ENCODE measurements at regions not wholly inside any gene's neighbourhood (a gene's known extent, or its start where the extent isn't known, plus 50 kb on each side); places are given as distances from the start of the nearest gene placed in this dataset.

GRCh38 chr6:126268092-126268491, 71.8 kb upstream of the CENPW start:
- 68 to 74% methylated on average over 2 of the region's 2 CpGs for WGBS, 2 donors
- DNase-seq, result no peak
- Histone ChIP-seq H3K4me1 (no peaks in the 10 kb centered on the region), H3K9me3 (no peaks in the 10 kb centered on the region), H3K27me3 (no peaks in the 10 kb centered on the region), H3K4me3 (no peak overlapping the region), H3K27ac (no peak overlapping the region), H3K36me3 (replicated peaks in 1 of 2; ENCODE audit: insufficient read depth in 1 of 2, low read depth in 2 of 2) (no peaks in the 10 kb centered on the region)
- intact Hi-C loops (cut with DNase I), result no loop called here
- no peak for ATAC-seq
- no peak for TF ChIP-seq CTCF (IDR thresholded peaks at IDR 0.05)
- TF ChIP-seq POLR2A (IDR thresholded peaks at IDR 0.05), result no peak

- intact Hi-C loops (cut with DNase I), result no loop called here
- no peak for ATAC-seq
Observed at GRCh38 chr6:126280287-126280686, 59.6 kb upstream of the CENPW start.

GRCh38 chr6:126285871-126286365, 54.0 kb upstream of the CENPW start:
- intact Hi-C loops (cut with DNase I), result no loop called here
- no peak for ATAC-seq
- no peaks in the 10 kb centered on the region for H3K4me1 ChIP-seq
- no peaks in the 10 kb centered on the region for H3K9me3 ChIP-seq
- H3K4me3 ChIP-seq, result no peak overlapping the region
- no peak for DNase-seq
- no peak overlapping the region for H3K27ac ChIP-seq
- H3K36me3 ChIP-seq (replicated peaks in 1 of 2; ENCODE audit: insufficient read depth in 1 of 2, low read depth in 2 of 2), result no peaks in the 10 kb centered on the region
- no peaks in the 10 kb centered on the region for H3K27me3 ChIP-seq
- TF ChIP-seq POLR2A (IDR thresholded peaks at IDR 0.05) (no peak), CTCF (IDR thresholded peaks at IDR 0.05) (no peak)
- WGBS, 2 donors, result 74 to 81% methylated on average over 4 of the region's 4 CpGs

More at GRCh38 chr6:126280287-126280686, 59.6 kb upstream of the CENPW start:
- no peaks in the 10 kb centered on the region for H3K27me3 ChIP-seq
- no peaks in the 10 kb centered on the region for H3K9me3 ChIP-seq
- no peak for DNase-seq
- no peaks in the 10 kb centered on the region for H3K36me3 ChIP-seq (replicated peaks in 1 of 2; ENCODE audit: insufficient read depth in 1 of 2, low read depth in 2 of 2)
- no peak overlapping the region for H3K4me3 ChIP-seq
- no peaks in the 10 kb centered on the region for H3K4me1 ChIP-seq
- no peak overlapping the region for H3K27ac ChIP-seq
- no peak for TF ChIP-seq POLR2A (IDR thresholded peaks at IDR 0.05)
- no peak for TF ChIP-seq CTCF (IDR thresholded peaks at IDR 0.05)
- 71 to 77% methylated on average over 4 of the region's 4 CpGs for WGBS, 2 donors

All from body of pancreas (tissue), 4 donors.